Effector memory CD8-positive, alpha-beta T cell (primary cell): ENCODE measurements at regions not wholly inside any gene's neighbourhood (a gene's known extent, or its start where the extent isn't known, plus 50 kb on each side); places are given as distances from the start of the nearest gene placed in this dataset.

ENCODE experiments used
- ATAC-seq: fragments of 150-1000 bp; cut with Tn5 transposase; replicated peaks from 2 replicates; pipeline ENCODE4 v1.10.0; 2021; ENCODE audit warnings: mild to moderate bottlenecking, moderate library complexity
- DNase-seq, 3 experiments: peaks; one replicate each; pipeline ENCODE4 v3.0.0; 2021
- H3K27ac Mint-ChIP-seq, 2 donors: one replicate each; pipeline ENCODE4 v1.8.0; 2022; ENCODE audit warnings: mild to moderate bottlenecking in 2 of 2, mixed read lengths in 2 of 2, moderate library complexity in 2 of 2
- H3K27me3 Mint-ChIP-seq, 2 donors: one replicate each; pipeline ENCODE4 v1.8.0; 2022; ENCODE audit warnings: mixed read lengths in 2 of 2
- H3K36me3 Mint-ChIP-seq: one replicate; pipeline ENCODE4 v1.8.0; 2022; ENCODE audit warnings: mild to moderate bottlenecking, moderate library complexity, mixed read lengths; ENCODE audit not compliant: insufficient read depth
- H3K4me1 Mint-ChIP-seq, 2 donors: one replicate each; pipeline ENCODE4 v1.8.0; 2022; ENCODE audit warnings: low read depth in 2 of 2, mixed read lengths in 2 of 2
- H3K4me3 Mint-ChIP-seq, 2 donors: one replicate each; pipeline ENCODE4 v1.8.0; 2022; ENCODE audit warnings: mild to moderate bottlenecking in 2 of 2, mixed read lengths in 2 of 2, moderate library complexity in 2 of 2
- H3K9me3 Mint-ChIP-seq, 2 donors: one replicate each; pipeline ENCODE4 v1.8.0; 2022; ENCODE audit warnings: mixed read lengths in 2 of 2

GRCh38 chr17:5826384-5826783 lies 242.1 kb upstream of the NLRP1 start:
- ATAC-seq (no peak), DNase-seq (no peak)
- H3K36me3 Mint-ChIP-seq = no peaks in the 10 kb centered on the region
- H3K4me3 Mint-ChIP-seq = no peak overlapping the region
- no peaks in the 10 kb centered on the region for H3K4me1 Mint-ChIP-seq
- H3K27me3 Mint-ChIP-seq = peaks cover 58 to 81% of the 10 kb centered on the region in 2 donors
- H3K27ac Mint-ChIP-seq = no peak overlapping the region
- H3K9me3 Mint-ChIP-seq = no peaks in the 10 kb centered on the region

GRCh38 chr17:5830921-5831320 lies 239.3 kb upstream of the WSCD1 start:
- Mint-ChIP-seq H3K27me3 (peaks cover 41 to 52% of the 10 kb centered on the region in 2 donors), H3K4me3 (no peak overlapping the region), H3K36me3 (no peaks in the 10 kb centered on the region), H3K4me1 (no peaks in the 10 kb centered on the region), H3K9me3 (no peaks in the 10 kb centered on the region), H3K27ac (no peak overlapping the region)
- DNase-seq (no peak), ATAC-seq (no peak)

DNA sequence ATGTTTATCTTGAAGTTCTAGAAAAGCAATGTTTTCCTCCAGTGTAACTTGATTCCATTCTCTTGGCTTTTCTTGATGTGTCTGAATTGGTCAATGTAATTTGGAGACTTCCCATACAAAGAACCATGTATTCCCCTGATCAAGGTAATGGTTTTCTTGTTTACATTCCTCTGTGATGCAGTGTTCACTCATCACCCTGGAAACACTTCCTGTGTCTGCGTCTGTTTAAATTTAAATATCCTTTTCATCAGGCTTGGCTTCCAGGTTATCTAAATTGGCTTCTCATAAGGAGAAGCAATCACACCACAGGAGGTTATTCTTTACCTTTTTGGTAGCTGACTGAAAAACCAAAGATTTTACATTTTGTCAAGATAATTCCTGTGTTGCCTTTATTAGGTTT lies 237.3 kb upstream of the WSCD1 start:
- ATAC-seq = no peak
- Mint-ChIP-seq H3K4me3 (no peak overlapping the region), H3K27ac (no peak overlapping the region)

GRCh38 chr17:5837055-5837491 lies 233.1 kb upstream of the WSCD1 start:
- no peak for ATAC-seq
- peaks cover 32 to 37% of the 10 kb centered on the region in 2 donors for H3K27me3 Mint-ChIP-seq
- no peak overlapping the region for H3K4me3 Mint-ChIP-seq
- no peaks in the 10 kb centered on the region for H3K36me3 Mint-ChIP-seq
- DNase-seq = no peak
- H3K9me3 Mint-ChIP-seq = no peaks in the 10 kb centered on the region
- no peak overlapping the region for H3K27ac Mint-ChIP-seq
- no peaks in the 10 kb centered on the region for H3K4me1 Mint-ChIP-seq

More for the DNA sequence above, 237.3 kb upstream of the WSCD1 start:
- Mint-ChIP-seq H3K36me3 (no peaks in the 10 kb centered on the region), H3K4me1 (no peaks in the 10 kb centered on the region), H3K9me3 (no peaks in the 10 kb centered on the region), H3K27me3 (peaks cover 45 to 57% of the 10 kb centered on the region in 2 donors)
- DNase-seq = no peak

GRCh38 chr17:5838661-5839300 lies 231.4 kb upstream of the WSCD1 start:
- H3K4me3 Mint-ChIP-seq = no peak overlapping the region
- H3K36me3 Mint-ChIP-seq = no peaks in the 10 kb centered on the region
- DNase-seq (no peak), ATAC-seq (no peak)
- H3K9me3 Mint-ChIP-seq = no peaks in the 10 kb centered on the region
- peaks cover 39 to 41% of the 10 kb centered on the region in 2 donors for H3K27me3 Mint-ChIP-seq
- no peaks in the 10 kb centered on the region for H3K4me1 Mint-ChIP-seq
- H3K27ac Mint-ChIP-seq = no peak overlapping the region

GRCh38 chr17:5840811-5841446 lies 229.2 kb upstream of the WSCD1 start:
- H3K9me3 Mint-ChIP-seq = no peaks in the 10 kb centered on the region
- peaks cover 32 to 41% of the 10 kb centered on the region in 2 donors for H3K27me3 Mint-ChIP-seq
- DNase-seq = no peak
- H3K4me3 Mint-ChIP-seq = no peak overlapping the region
- H3K36me3 Mint-ChIP-seq = no peaks in the 10 kb centered on the region
- no peak for ATAC-seq
- no peak overlapping the region for H3K27ac Mint-ChIP-seq
- H3K4me1 Mint-ChIP-seq = no peaks in the 10 kb centered on the region

DNA sequence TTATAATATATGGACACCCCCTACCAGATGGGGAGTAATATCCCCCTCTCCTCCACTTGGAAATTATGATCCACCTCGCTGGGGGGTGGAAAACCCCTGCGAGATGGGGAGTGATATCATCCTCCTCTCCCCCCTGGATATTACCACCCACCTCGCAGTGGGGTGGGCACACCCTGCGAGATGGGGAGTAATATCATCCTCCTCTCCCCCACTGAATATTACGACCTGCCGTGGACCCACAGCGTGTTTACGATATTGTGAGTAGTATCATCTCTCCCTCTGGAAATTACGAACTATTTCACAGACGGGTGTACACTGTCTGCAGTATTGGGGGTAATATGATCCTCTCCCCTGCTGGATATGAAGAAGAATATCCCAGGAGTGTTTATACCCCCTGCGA lies 228.3 kb upstream of the WSCD1 start:
- no peaks in the 10 kb centered on the region for H3K36me3 Mint-ChIP-seq
- no peaks in the 10 kb centered on the region for H3K9me3 Mint-ChIP-seq
- no peak for DNase-seq
- H3K27me3 Mint-ChIP-seq = peaks cover 34 to 35% of the 10 kb centered on the region in 2 donors
- H3K4me1 Mint-ChIP-seq = no peaks in the 10 kb centered on the region
- no peak overlapping the region for H3K4me3 Mint-ChIP-seq
- no peak overlapping the region for H3K27ac Mint-ChIP-seq
- ATAC-seq = no peak

DNA sequence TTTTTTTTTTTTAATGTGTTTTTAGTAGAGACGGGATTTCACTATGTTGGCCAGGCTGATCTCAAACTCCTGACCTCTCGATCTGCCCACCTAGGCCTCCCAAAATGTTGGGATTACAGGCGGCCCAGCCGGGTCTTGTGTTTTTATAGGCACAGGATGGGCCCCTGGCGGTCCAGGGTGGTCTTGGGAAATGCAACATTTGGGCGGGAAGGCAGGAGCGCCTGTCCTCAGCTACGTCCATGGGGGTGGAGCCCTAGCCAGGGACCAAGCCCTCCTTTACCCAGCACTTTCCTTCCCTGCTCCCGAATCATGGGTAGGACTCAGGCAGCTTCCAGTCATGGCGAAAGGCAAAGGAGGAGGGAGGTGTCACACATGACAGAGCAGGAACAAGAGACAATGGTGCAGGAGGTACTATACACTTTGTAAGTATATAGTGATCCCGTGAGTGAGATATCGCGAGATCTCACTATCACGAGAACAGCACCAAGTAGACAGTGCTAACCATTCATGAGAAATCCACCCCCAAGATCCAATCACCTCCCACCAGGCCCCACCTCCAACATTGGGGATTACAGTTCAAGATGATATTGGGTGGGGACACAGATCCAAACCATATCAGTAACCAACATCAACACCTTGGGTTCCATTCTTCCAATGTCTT lies 226.7 kb upstream of the WSCD1 start:
- Mint-ChIP-seq H3K4me3 (no peak overlapping the region), H3K4me1 (no peaks in the 10 kb centered on the region), H3K9me3 (peaks cover 0 to under 1% of the 10 kb centered on the region in 2 donors), H3K36me3 (no peaks in the 10 kb centered on the region), H3K27ac (no peak overlapping the region), H3K27me3 (peaks cover 23 to 31% of the 10 kb centered on the region in 2 donors)
- ATAC-seq (no peak), DNase-seq (no peak)

DNA sequence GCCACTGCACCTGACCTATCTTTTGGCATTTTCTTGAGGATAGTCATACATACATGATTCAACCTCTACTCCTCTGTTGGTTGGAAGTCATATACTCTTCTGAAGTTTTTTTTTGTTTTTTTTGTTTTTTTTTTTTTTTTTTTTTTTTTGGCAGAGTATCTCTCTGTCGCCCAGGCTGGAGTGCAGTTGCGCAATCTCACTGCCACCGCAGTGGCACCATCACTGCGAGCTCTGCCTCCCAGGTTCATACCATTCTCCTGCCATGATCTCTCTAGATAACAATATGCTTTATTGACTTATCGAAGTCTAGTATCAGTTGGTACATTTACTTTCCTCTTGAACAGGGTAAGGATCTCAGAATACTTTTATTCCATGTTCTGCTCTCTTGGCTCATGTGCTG lies 224.2 kb upstream of the WSCD1 start:
- H3K36me3 Mint-ChIP-seq = no peaks in the 10 kb centered on the region
- no peak overlapping the region for H3K27ac Mint-ChIP-seq
- H3K4me1 Mint-ChIP-seq = no peaks in the 10 kb centered on the region
- no peak for ATAC-seq
- no peak overlapping the region for H3K4me3 Mint-ChIP-seq
- H3K9me3 Mint-ChIP-seq = peaks cover 0 to 2% of the 10 kb centered on the region in 2 donors
- H3K27me3 Mint-ChIP-seq = peaks cover 22 to 35% of the 10 kb centered on the region in 2 donors
- no peak for DNase-seq

DNA sequence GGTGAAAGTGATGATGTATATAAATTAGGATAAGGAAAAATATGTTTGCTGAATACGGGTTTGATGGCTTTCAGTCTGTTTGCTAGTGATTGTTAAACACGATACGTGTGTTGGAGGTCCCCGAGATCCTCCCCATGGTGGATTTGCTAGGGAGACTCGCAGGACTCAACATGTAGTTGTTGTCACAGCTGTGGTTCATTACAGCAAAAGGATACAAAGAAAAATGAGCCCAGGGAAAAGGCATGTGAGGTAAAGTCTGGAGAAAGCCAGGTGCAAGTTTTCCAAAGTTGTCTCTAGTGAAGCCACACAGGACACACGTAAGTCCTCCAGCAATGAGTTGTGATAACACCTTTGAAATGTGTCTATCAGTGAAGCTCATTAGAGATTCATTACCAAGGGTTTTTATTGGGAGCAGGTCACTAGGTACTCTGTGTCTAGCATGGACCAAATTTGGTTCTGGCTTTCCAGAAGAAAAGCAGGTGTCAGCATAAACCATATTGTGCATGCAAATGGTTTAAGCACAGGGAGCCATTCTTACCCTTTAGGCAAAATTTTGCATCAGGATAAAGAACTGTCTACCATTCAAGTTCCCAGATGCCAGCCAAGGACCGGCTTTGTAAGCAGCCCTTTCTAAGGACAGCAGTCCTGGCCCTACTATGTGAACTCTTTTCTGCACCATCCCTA lies 215.2 kb upstream of the WSCD1 start:
- peaks cover 7 to 23% of the 10 kb centered on the region in 2 donors for H3K27me3 Mint-ChIP-seq
- H3K4me1 Mint-ChIP-seq = no peaks in the 10 kb centered on the region
- no peaks in the 10 kb centered on the region for H3K36me3 Mint-ChIP-seq
- H3K4me3 Mint-ChIP-seq = no peak overlapping the region
- no peak overlapping the region for H3K27ac Mint-ChIP-seq
- no peaks in the 10 kb centered on the region for H3K9me3 Mint-ChIP-seq
- DNase-seq (no peak), ATAC-seq (no peak)

DNA sequence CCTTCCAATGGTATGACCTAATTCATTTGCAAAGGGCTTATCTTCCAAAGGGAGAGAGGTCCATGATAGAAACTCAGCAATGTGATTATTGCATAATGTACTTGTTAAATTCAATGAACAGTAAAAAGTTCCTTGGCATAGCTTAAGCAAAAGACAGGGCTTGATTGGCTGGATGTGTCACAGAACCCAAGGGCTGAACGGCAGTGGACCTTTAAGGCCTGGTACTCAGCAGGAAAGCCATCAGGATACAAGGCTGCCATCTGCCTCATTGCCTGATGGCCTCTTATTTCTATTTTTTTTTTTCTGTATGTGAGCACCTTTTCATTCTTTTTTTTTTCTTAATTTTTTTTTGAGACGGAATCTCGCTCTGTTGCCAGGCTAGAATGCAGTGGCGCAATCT lies 208.9 kb upstream of the WSCD1 start:
- Mint-ChIP-seq H3K27ac (no peak overlapping the region), H3K36me3 (no peaks in the 10 kb centered on the region), H3K4me3 (no peak overlapping the region), H3K9me3 (no peaks in the 10 kb centered on the region), H3K4me1 (no peaks in the 10 kb centered on the region), H3K27me3 (peaks cover 25 to 52% of the 10 kb centered on the region in 2 donors)
- DNase-seq (no peak), ATAC-seq (no peak)

- H3K4me3 Mint-ChIP-seq = no peak overlapping the region
- peaks cover 26 to 48% of the 10 kb centered on the region in 2 donors for H3K27me3 Mint-ChIP-seq
- ATAC-seq = no peak
- no peaks in the 10 kb centered on the region for H3K9me3 Mint-ChIP-seq
- H3K36me3 Mint-ChIP-seq = no peaks in the 10 kb centered on the region
- no peak overlapping the region for H3K27ac Mint-ChIP-seq
- DNase-seq = no peak
- no peaks in the 10 kb centered on the region for H3K4me1 Mint-ChIP-seq
Observed at GRCh38 chr17:5861854-5862253, 208.3 kb upstream of the WSCD1 start.

DNA sequence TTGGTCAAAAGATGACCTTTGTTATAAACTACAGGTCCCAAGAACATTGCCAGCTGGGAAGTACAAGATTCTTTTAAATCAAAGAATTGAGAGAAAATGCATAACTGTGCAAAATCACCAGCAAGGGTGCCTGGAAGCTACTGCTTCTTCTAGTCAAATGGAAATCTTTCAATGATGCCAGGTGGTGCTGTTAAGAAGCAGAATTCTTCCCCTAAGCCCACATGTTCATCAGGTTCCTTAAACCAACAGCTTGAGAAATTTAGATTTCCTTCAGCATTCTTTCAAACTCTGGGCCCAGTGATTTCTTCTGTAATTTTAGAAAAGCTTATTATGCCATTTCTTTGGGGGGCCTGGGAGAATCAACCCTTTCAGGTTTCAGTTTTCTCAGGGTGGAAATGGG lies 207.8 kb upstream of the WSCD1 start:
- no peak overlapping the region for H3K4me3 Mint-ChIP-seq
- no peaks in the 10 kb centered on the region for H3K4me1 Mint-ChIP-seq
- no peak for ATAC-seq
- H3K36me3 Mint-ChIP-seq = no peaks in the 10 kb centered on the region
- no peak for DNase-seq
- H3K27ac Mint-ChIP-seq = no peak overlapping the region
- no peaks in the 10 kb centered on the region for H3K9me3 Mint-ChIP-seq
- H3K27me3 Mint-ChIP-seq = peaks cover 29 to 42% of the 10 kb centered on the region in 2 donors
